ENCODE measurements at regions not wholly inside any gene's neighbourhood (a gene's known extent, or its start where the extent isn't known, plus 50 kb on each side); places are given as distances from the start of the nearest gene placed in this dataset.

GRCh38 chr18:73944715-73945114 lies 202.9 kb downstream of the FBXO15 start:
- no peak overlapping the region for H3K4me3 ChIP-seq (ENCODE audit: control insufficient read depth, low read depth, low read length)
- DNase-seq (ENCODE audit: low read depth), result no peak
- TF ChIP-seq CTCF (IDR thresholded peaks at IDR 0.05; ENCODE audit: control insufficient read depth, insufficient read depth, low read depth, low read length, missing control alignments), result no peak

- no peak overlapping the region for H3K4me3 ChIP-seq (ENCODE audit: control insufficient read depth, low read depth, low read length)
- no peak for DNase-seq (ENCODE audit: low read depth)
- no peak for TF ChIP-seq CTCF (IDR thresholded peaks at IDR 0.05; ENCODE audit: control insufficient read depth, insufficient read depth, low read depth, low read length, missing control alignments)
Observed at GRCh38 chr18:73943763-73944162, 203.9 kb downstream of the FBXO15 start.

GRCh38 chr18:73942956-73943355 lies 204.7 kb downstream of the FBXO15 start:
- no peak for TF ChIP-seq CTCF (IDR thresholded peaks at IDR 0.05; ENCODE audit: control insufficient read depth, insufficient read depth, low read depth, low read length, missing control alignments)
- no peak overlapping the region for H3K4me3 ChIP-seq (ENCODE audit: control insufficient read depth, low read depth, low read length)
- no peak for DNase-seq (ENCODE audit: low read depth)

GRCh38 chr18:73942081-73942625 lies 205.5 kb downstream of the FBXO15 start:
- H3K4me3 ChIP-seq (ENCODE audit: control insufficient read depth, low read depth, low read length), result no peak overlapping the region
- DNase-seq (ENCODE audit: low read depth), result no peak
- TF ChIP-seq CTCF (IDR thresholded peaks at IDR 0.05; ENCODE audit: control insufficient read depth, insufficient read depth, low read depth, low read length, missing control alignments), result no peak

GRCh38 chr18:73940721-73941120 lies 206.9 kb downstream of the FBXO15 start:
- no peak for TF ChIP-seq CTCF (IDR thresholded peaks at IDR 0.05; ENCODE audit: control insufficient read depth, insufficient read depth, low read depth, low read length, missing control alignments)
- no peak overlapping the region for H3K4me3 ChIP-seq (ENCODE audit: control insufficient read depth, low read depth, low read length)
- DNase-seq (ENCODE audit: low read depth), result no peak

- no peak for DNase-seq (ENCODE audit: low read depth)
- no peak overlapping the region for H3K4me3 ChIP-seq (ENCODE audit: control insufficient read depth, low read depth, low read length)
- TF ChIP-seq CTCF (IDR thresholded peaks at IDR 0.05; ENCODE audit: control insufficient read depth, insufficient read depth, low read depth, low read length, missing control alignments), result no peak
Observed at GRCh38 chr18:73939391-73939790, 208.2 kb downstream of the FBXO15 start.

GRCh38 chr18:73933685-73934084 lies 213.9 kb downstream of the FBXO15 start:
- no peak for TF ChIP-seq CTCF (IDR thresholded peaks at IDR 0.05; ENCODE audit: control insufficient read depth, insufficient read depth, low read depth, low read length, missing control alignments)
- peak; percentile 43 for DNase-seq (ENCODE audit: low read depth)
- H3K4me3 ChIP-seq (ENCODE audit: control insufficient read depth, low read depth, low read length), result no peak overlapping the region

Data from AG09309 (cell line).